Dendritic cell treated with granulocyte-macrophage colony-stimulating factor and Interleukin-4, amounts not matched to agents 40 ng/mL and 50 ng/mL, for 4 days (primary cell): ENCODE measurements at regions not wholly inside any gene's neighbourhood (a gene's known extent, or its start where the extent isn't known, plus 50 kb on each side); places are given as distances from the start of the nearest gene placed in this dataset.

ENCODE experiments used
- H3K27ac Mint-ChIP-seq: one replicate; pipeline ENCODE4 v1.8.0; 2022; ENCODE audit warnings: mild to moderate bottlenecking, mixed read lengths
- H3K27me3 Mint-ChIP-seq: one replicate; pipeline ENCODE4 v1.8.0; 2022; ENCODE audit warnings: mild to moderate bottlenecking, mixed read lengths
- H3K36me3 Mint-ChIP-seq: one replicate; pipeline ENCODE4 v1.8.0; 2022; ENCODE audit warnings: low read depth, mixed read lengths
- H3K4me1 Mint-ChIP-seq: one replicate; pipeline ENCODE4 v1.8.0; 2022; ENCODE audit warnings: low read depth, mixed read lengths
- H3K4me3 Mint-ChIP-seq: one replicate; pipeline ENCODE4 v1.8.0; 2022; ENCODE audit warnings: mild to moderate bottlenecking, moderate library complexity, mixed read lengths
- H3K9me3 Mint-ChIP-seq: one replicate; pipeline ENCODE4 v1.8.0; 2022; ENCODE audit warnings: mixed read lengths
- intact Hi-C: fragments of 100-400 bp; cut with micrococcal nuclease; formaldehyde crosslinking; loops from one replicate; pipeline ENCODE4 v1.15.0; 2022

DNA sequence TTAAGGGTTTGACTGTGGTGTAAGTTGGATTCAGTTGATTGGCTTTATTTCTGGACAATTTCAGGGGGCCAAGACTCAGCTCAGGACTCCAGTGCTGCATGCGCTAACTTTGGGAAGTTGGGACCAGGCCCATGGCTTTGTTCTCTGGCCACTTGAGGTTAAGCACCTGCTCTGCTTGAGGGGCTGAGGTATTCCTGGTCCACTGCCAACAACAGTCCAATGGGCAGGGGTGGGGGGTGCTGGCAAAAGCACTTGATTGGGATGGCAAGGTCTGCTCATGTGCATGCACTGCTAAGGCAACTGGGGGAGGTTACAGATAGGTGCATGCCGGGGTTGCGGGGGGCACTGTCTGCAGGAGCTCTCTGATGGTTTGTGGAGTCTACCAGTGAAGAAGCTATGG is 52.6 kb upstream of the ASB17 start:
- Mint-ChIP-seq H3K4me3 (no peak overlapping the region), H3K27me3 (no peaks in the 10 kb centered on the region), H3K36me3 (no peaks in the 10 kb centered on the region), H3K4me1 (no peaks in the 10 kb centered on the region), H3K9me3 (peaks cover 10% of the 10 kb centered on the region), H3K27ac (no peak overlapping the region)
- intact Hi-C loops = no loop called here

DNA sequence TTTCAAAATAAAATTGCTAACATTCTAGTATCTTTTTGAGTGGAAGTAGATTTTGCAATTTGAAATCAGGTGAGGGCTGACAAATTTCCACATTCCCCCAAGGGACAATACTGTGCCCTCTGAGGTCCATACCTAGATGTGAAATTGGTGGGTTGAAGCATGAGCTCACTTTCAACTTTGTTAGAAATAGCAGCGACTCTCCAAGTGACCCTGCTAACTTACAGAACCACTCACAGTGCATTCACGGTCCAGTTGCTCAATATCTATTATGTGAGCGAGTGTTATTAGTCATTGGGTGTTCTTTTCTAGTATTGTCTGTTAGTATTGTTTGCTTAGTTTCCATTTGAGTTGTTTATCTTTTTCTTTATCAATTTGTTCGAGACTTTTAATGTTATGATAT is 53.6 kb upstream of the ASB17 start:
- no peaks in the 10 kb centered on the region for H3K36me3 Mint-ChIP-seq
- intact Hi-C loops = no loop called here
- H3K4me1 Mint-ChIP-seq = no peaks in the 10 kb centered on the region
- no peaks in the 10 kb centered on the region for H3K27me3 Mint-ChIP-seq
- H3K27ac Mint-ChIP-seq = no peak overlapping the region
- H3K4me3 Mint-ChIP-seq = no peak overlapping the region
- H3K9me3 Mint-ChIP-seq = peaks cover 10% of the 10 kb centered on the region

DNA sequence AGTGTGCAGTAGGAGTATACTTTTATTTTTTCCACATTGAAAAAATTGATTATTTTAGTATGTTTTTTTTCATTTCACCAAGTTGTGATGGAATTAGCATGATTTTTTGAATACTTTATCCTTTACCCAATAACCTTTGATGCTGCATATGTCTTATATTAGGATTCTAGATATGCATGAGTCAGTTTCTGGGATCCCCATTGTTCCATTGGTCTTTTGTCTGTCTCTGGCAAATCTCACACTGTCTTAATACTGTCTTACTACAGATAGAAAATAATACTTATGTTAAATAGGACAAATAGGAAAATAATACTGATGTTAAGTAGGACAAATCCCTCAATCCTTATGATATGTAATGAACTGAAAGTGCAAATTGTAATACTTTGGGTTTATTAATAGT is 54.3 kb upstream of the ASB17 start:
- intact Hi-C loops = no loop called here
- H3K27ac Mint-ChIP-seq = no peak overlapping the region
- peaks cover 10% of the 10 kb centered on the region for H3K9me3 Mint-ChIP-seq
- no peaks in the 10 kb centered on the region for H3K36me3 Mint-ChIP-seq
- no peaks in the 10 kb centered on the region for H3K27me3 Mint-ChIP-seq
- H3K4me3 Mint-ChIP-seq = no peak overlapping the region
- no peaks in the 10 kb centered on the region for H3K4me1 Mint-ChIP-seq

DNA sequence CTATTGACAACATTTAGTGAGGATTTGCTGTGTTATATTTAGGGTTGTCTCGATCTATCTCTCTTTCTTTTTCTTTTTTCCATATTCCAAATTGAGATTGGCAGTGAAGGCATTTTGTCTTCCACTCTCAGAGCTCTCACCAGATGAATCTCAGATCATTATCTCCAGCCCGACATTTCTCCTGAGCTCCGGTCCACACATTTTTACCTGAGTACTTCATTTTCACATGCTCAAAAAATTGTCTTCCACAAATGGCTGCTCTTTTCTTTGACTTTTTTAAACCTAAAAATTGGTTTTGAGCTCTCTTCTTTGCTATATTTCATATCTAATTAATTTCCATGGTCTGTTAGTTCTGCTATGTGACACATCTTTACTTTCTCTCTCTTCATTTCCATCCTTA is 56.9 kb upstream of the ASB17 start:
- no peaks in the 10 kb centered on the region for H3K4me1 Mint-ChIP-seq

DNA sequence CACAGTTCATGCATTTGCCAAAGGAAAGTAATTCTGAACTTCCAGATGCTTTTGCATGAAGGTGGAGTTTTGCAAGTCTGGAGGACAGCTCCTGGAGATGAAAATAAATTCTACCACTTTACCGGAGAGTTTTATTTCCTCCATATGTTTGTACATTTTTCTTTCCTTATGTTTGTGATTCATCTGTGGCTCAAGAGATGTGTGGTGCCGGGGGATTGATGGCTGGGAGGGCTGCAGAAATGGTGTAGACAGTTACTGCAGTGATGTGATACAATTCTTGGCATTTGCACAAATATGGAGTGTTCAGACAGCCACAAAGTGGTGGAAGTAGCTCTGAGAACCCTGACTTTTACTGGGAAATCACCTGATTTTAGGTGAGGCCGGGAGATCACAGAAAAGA is 58.5 kb upstream of the ASB17 start:
- Mint-ChIP-seq H3K4me1 (no peaks in the 10 kb centered on the region), H3K4me3 (no peak overlapping the region), H3K27me3 (no peaks in the 10 kb centered on the region), H3K9me3 (no peaks in the 10 kb centered on the region), H3K27ac (no peak overlapping the region), H3K36me3 (no peaks in the 10 kb centered on the region)
- intact Hi-C loops = loop anchor here (5.0 kb wide), 3 partner anchors 162 to 1152 kb away; no protein-coding TSS in a partner anchor

More for the DNA sequence above, 56.9 kb upstream of the ASB17 start:
- H3K27me3 Mint-ChIP-seq = no peaks in the 10 kb centered on the region
- no peak overlapping the region for H3K4me3 Mint-ChIP-seq
- peaks cover 4% of the 10 kb centered on the region for H3K9me3 Mint-ChIP-seq
- no peaks in the 10 kb centered on the region for H3K36me3 Mint-ChIP-seq
- no peak overlapping the region for H3K27ac Mint-ChIP-seq
- intact Hi-C loops = no loop called here

DNA sequence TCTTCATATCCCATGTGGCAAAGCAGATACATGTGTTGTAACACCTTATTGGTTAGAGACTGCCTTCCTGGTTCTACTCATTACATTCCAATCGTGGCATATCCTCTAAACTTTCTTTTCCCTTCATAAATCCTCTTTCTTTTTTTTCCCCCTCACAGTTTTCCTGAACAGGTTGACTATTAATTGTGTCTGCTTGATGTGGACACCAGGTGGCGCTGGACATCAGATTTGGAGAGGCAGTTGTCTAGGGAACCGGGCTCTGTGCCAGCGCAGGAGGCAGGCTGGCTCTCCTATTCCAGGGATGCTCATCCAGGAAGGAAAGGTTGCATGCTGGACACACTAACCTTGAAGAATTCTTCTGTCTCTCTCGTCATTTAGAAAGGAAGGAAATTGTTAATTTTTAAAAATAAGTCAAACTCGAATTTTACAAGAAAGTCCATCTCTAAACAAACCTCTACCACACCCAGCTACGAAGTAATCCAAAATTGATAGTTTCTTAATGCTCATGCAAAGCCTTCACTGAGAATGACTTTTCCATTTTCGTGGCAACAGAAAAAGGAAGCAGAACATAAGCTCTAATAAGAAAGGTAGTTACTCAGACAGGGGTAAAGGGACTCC is 59.4 kb upstream of the ASB17 start:
- Mint-ChIP-seq H3K4me3 (no peak overlapping the region), H3K27me3 (no peaks in the 10 kb centered on the region), H3K27ac (no peak overlapping the region), H3K36me3 (no peaks in the 10 kb centered on the region), H3K4me1 (no peaks in the 10 kb centered on the region), H3K9me3 (no peaks in the 10 kb centered on the region)
- intact Hi-C loops = loop anchor here (5.0 kb wide), 3 partner anchors 161 to 1151 kb away; no protein-coding TSS in a partner anchor

DNA sequence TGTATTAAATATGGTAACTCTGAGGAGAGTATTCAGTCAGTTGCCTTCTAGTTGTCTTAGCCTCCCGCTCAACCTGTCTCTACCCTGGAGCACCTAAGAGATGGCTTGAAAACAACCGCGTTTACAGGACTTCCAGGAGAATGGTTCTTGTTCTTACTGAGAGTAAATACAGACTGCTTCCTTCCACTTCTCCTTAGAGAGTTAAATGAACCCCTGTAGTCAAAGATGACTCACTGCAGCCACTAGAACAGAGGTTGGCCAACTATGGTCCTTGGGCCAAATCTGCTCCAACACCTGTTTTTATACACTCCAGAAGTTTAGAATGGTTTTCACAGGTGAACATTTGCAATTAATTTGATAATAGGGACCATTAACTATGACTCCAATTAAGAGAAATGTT is 60.1 kb upstream of the ASB17 start:
- Mint-ChIP-seq H3K27me3 (no peaks in the 10 kb centered on the region), H3K4me3 (no peak overlapping the region), H3K27ac (no peak overlapping the region), H3K4me1 (no peaks in the 10 kb centered on the region), H3K9me3 (no peaks in the 10 kb centered on the region), H3K36me3 (no peaks in the 10 kb centered on the region)
- intact Hi-C loops = loop anchor here (5.0 kb wide), 3 partner anchors 160 to 1150 kb away; no protein-coding TSS in a partner anchor

DNA sequence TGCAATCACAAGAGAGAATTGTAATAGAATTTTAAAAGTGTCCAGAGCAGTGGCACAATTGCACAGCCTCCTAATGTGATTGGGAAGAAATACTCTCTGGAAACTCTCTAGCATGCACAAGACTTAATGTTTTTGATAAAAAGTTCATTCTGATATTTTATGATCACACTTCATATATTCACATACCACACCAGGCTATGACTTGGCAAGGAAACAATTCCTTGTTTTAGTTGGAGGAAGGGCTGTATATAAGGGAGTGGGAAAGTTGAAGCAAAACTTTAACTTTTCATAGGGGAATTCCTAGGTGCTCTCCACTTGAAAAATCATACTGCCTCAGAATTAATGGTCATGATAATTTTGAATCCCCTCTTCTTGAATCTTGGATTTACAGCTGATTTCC is 61.5 kb upstream of the ASB17 start:
- peaks cover under 1% of the 10 kb centered on the region for H3K9me3 Mint-ChIP-seq
- H3K27ac Mint-ChIP-seq = no peak overlapping the region
- H3K4me1 Mint-ChIP-seq = no peaks in the 10 kb centered on the region
- no peaks in the 10 kb centered on the region for H3K27me3 Mint-ChIP-seq
- no peak overlapping the region for H3K4me3 Mint-ChIP-seq
- no peaks in the 10 kb centered on the region for H3K36me3 Mint-ChIP-seq
- intact Hi-C loops = loop anchor here (5.0 kb wide), 3 partner anchors 159 to 1149 kb away; no protein-coding TSS in a partner anchor

DNA sequence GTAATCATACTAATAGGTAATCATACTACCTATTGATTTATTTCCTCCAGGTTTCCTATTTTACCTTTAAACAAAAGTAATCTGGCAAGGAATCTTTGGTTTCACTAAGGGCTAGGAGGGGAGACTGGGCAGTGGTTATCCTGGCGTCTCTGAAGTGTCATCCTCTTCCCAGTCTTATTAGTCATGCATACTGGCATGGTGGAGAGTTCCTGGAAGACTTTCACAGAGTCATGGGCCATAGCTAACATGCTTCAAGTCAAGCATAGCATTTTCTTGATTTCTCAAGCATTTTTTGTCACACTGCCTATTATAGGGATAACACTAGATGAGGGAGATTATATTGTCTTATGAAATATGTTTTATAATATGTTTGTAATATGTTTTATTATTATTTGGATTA is 64.0 kb upstream of the ASB17 start:
- Mint-ChIP-seq H3K36me3 (no peaks in the 10 kb centered on the region), H3K27ac (no peak overlapping the region), H3K27me3 (no peaks in the 10 kb centered on the region), H3K4me1 (no peaks in the 10 kb centered on the region), H3K4me3 (no peak overlapping the region), H3K9me3 (peaks cover 13% of the 10 kb centered on the region)
- intact Hi-C loops = no loop called here

DNA sequence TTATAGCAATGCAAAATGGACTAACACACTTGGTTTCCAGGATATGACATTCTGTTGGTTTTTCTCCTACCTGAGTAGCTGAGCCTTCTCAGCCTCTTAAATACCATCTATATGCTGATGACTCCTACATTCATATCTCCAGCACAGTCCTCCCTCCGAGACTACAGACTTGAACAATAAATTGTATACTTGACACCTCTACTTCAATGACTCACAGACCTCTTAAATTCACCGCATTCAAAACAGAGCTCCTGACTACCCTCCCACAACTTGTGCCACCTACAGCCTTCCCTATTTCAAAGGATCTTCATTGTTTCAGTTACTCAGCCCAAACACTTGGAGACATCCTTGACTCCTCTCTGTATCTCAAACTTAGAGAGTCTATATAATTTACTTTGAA is 66.8 kb upstream of the ASB17 start:
- intact Hi-C loops = no loop called here
- H3K36me3 Mint-ChIP-seq = no peaks in the 10 kb centered on the region

DNA sequence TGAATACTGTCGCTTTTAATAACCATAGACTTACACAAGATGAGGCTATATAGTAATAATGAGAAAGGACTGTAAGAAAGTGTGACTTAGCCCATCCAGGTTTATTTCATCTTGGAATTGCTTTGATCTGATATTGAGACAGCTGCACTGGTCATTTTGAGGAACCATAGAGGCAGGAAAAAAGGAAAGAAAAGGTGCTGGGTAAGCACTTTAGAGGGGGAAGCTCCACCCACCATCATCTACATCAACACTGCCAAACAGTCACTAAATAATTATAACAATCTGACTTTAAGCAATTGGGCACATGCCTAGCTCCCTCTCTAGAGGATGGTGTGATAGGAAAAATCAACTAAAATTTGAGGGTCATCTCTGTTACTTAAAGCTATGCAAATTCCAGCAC is 70.6 kb upstream of the ST6GALNAC3 start:
- Mint-ChIP-seq H3K27me3 (no peaks in the 10 kb centered on the region), H3K4me3 (no peak overlapping the region), H3K36me3 (no peaks in the 10 kb centered on the region), H3K9me3 (peaks cover 10% of the 10 kb centered on the region), H3K4me1 (peaks cover 6% of the 10 kb centered on the region), H3K27ac (no peak overlapping the region)
- intact Hi-C loops = no loop called here

More for the DNA sequence above, 66.8 kb upstream of the ASB17 start:
- Mint-ChIP-seq H3K27me3 (no peaks in the 10 kb centered on the region), H3K9me3 (peaks cover 13% of the 10 kb centered on the region), H3K4me1 (peaks cover 5% of the 10 kb centered on the region), H3K4me3 (no peak overlapping the region), H3K27ac (no peak overlapping the region)

DNA sequence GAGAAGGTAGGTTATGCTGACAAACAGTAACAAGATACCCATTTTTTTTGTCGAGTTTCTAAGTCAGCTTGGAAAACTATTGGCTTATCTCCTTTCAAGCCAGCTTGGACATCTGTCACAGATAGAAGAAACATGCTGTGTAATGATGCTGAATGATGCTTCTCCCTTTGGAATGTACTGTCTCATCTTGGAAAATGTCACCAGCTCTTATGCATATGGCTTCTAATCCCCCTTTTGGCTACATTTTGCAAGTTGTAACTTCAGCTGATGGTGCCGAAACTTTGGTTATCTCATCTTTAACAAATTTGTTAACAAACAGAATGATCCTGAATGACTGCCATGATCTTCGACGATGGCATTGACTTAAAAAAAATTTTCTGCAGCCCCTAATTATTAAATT is 68.8 kb upstream of the ST6GALNAC3 start:
- no peak overlapping the region for H3K27ac Mint-ChIP-seq
- no peaks in the 10 kb centered on the region for H3K36me3 Mint-ChIP-seq
- no peaks in the 10 kb centered on the region for H3K27me3 Mint-ChIP-seq
- intact Hi-C loops = no loop called here
- H3K9me3 Mint-ChIP-seq = no peaks in the 10 kb centered on the region
- peaks cover 6% of the 10 kb centered on the region for H3K4me1 Mint-ChIP-seq
- no peak overlapping the region for H3K4me3 Mint-ChIP-seq

DNA sequence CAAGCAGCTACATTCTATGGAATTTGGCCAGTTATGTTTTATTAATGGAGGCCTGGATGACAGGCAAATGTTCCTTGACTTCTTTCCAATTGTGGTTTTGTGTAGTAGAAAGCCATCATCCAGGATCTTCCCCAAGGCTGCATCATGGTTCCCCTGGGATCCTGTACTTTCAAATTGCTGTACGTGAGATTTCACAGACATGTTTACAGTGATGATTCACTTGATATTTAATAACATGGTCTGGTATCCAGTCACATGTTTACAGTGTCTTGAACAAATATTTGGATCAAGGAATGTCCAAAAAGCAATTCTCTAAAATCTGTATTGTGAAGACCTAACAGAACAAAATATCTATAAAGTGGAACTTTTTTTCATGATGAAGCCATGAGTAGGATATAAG is 68.3 kb upstream of the ST6GALNAC3 start:
- intact Hi-C loops = no loop called here
- Mint-ChIP-seq H3K27ac (no peak overlapping the region), H3K27me3 (no peaks in the 10 kb centered on the region), H3K4me3 (no peak overlapping the region), H3K9me3 (no peaks in the 10 kb centered on the region), H3K4me1 (peaks cover 6% of the 10 kb centered on the region), H3K36me3 (no peaks in the 10 kb centered on the region)

DNA sequence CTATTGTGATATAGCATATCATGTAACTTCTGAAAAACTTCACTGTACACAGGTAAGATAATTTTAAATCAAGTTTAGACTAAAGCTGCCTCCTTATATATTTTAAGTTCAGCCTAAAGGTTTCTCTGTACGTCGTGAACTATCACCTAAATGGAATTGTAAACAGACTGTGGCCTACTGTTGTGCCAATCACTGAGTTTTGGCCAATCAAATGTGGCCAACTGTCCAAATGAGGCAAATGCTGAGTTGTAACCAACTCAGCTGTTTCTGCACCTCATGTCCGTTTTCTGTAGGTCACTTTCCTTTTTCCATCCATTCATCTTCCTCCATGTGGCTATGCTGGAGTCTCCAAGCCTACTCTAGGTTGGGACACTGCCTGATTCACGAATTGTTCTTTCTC is 63.7 kb upstream of the ST6GALNAC3 start:
- no peaks in the 10 kb centered on the region for H3K9me3 Mint-ChIP-seq
- intact Hi-C loops = no loop called here
- no peak overlapping the region for H3K4me3 Mint-ChIP-seq
- no peaks in the 10 kb centered on the region for H3K4me1 Mint-ChIP-seq
- no peak overlapping the region for H3K27ac Mint-ChIP-seq
- no peaks in the 10 kb centered on the region for H3K27me3 Mint-ChIP-seq
- H3K36me3 Mint-ChIP-seq = no peaks in the 10 kb centered on the region
